COLO829 (cell line): ENCODE measurements at regions not wholly inside any gene's neighbourhood (a gene's known extent, or its start where the extent isn't known, plus 50 kb on each side); places are given as distances from the start of the nearest gene placed in this dataset.

Experiments used
- DNase-seq: peaks from one replicate; pipeline ENCODE4 v3.0.0; 2012; ENCODE audit warnings: low spot score

DNA sequence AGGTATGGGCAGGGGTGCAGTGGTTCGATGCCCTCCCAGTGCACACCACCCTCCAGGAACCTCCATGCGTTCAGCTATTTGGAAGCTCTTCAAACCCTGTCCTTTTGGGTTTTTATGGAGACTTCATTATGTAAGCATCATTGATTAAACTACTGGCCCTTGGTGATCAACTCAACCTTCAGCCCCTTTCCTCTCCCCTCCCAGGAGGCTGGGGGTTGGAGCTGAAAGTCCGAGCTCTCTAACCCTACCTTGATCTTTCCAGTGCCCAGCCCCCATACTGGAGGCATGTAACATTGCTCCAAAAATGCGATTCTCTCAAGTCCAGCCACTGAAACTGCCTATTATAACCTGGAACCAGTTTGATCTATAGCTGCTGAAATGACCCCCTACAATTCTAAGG is 188.1 kb downstream of the IPO8 start:
- DNase-seq: no peak

DNA sequence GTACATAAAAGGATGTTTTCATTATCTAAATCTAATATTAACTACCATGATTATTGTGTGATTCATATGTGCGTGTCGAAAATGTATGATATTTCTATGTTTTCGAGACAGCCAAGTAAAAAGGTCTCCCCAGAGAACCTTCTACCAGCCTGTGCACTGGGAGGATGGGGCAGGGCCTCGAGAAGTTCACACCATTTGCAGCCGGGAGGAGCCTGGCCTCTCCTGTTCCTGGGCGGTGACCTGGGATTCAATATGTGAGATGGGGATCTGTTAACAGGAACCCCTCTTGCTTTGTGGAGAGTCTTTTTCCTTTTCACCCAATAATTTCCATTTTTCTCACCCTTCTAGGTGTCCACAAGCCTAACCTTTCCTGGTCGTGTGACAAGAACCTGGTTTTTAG is 189.3 kb downstream of the IPO8 start:
- no peak for DNase-seq

DNA sequence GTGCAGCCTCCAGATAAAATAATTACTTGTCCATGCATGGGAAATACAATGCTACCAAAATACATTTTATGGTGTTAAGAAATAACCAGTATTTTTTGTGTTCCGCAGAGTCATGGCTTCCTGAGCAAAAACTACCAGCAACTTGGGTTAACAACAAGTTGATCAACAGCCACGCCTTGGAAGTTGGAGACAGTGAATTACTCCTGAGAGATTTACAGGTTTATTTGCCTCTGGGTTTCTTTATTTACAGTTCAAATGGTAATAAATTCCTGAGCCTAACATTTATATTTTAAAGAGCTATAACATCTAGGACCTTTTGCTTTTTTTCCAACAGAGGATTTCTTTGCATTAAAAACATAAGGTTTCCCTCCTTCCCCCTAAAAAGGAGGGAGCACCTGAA is 194.0 kb downstream of the IPO8 start:
- DNase-seq: no peak

DNA sequence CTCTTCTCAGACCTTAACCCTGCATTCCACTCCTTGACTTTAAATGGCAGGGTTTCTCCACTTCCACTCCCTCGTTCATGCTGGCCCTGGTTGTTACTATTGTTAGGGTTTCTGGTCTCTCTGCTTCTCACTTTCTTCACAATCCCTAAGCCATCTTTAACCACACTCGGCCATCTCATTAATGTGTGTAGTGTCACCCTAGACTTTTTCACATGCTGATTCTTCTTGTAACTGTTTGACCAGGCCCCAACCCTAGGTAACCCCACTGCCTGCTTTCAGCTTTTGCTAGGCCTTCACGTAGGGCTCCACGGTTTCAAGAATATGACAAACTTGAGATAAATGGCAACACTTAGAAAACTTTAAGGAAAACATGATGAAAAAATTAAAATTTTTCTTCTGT is 195.1 kb downstream of the IPO8 start:
- DNase-seq: no peak

DNA sequence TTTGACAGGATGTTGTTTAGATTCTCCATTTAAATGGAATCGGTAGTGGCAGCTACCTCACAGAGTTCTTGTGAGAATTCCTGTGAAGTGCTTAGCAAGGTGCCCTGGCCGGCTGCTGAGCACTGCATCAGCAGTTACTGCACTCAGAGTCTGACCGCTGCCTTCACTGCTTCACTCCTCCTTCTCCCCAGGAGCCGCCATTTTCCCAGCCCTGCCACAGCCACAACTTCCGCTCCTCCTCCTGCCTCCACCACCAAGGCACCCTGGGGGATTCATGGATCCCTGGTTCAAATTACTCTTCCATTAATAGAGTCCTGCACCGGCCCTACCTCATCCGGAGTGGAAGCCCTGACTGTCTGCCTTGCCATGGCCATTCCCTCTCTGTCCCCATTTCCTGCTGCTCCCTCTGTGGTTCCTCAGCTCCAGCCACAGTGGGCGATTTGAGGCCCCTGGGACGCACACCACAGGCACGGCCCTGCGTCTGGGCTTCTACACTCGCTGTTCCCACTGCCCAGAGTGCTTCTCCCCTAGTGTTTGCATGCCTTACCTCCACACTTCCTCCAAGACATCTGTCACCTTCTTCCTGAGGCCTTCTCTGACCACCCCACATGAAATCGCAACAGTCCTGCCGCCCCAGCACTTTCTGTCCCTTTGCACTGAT is 210.3 kb downstream of the IPO8 start:
- no peak for DNase-seq

DNA sequence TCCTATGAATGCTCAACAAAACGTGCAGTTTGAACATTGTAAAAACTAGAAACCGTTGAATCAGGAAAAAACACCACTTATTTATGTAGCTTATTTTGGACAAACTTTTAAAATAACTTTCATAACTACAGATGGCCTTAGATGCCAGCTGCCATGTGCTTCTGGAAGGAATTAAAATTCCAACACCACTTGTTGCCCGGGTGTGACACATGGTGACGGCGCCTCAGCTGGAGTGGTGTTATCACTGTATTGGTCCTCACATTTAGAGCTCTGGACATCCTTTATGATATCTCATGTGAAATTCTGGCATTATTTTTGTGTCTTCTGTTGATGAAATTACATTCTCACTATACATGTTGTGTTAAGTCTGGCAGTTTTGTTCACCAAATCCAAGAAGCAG is 211.0 kb downstream of the IPO8 start:
- DNase-seq: no peak

DNA sequence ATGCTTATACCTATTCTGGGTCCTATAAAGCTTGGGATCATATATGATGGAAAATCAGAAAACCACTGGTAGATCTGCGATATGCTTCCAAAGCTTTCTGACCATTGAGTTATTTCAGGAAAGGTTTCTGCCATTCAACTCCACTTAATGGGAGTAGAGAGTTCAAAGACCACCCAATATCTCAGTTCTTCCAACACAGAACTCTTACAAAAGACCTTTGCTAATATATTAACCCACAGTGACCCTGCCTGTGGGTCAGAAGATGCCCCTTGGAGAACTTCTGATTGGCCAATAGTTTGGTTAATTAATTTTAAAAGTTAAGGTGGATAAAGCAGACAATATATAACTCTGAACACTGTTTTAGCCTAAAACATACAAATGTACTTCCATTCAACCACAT is 213.0 kb downstream of the IPO8 start:
- DNase-seq: no peak

DNA sequence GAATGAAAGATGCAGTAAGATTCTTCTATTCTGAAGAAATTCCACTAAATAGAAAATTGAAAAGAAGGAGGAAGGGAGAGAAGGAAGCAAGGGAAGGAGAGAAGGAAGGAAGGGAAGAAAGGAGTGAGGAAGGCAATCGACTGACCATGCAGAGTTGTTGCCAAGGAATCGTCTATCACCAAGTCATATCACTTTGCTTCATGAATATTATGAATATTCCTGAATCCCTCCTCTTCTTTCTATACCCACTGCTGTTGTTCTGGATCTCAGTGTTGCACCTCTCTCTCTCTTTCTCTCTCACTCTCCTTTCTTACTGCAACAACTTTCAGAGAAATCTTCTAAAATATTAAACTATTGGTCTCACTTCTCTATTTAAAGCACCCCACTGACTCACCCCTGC is 222.4 kb downstream of the IPO8 start:
- no peak for DNase-seq

DNA sequence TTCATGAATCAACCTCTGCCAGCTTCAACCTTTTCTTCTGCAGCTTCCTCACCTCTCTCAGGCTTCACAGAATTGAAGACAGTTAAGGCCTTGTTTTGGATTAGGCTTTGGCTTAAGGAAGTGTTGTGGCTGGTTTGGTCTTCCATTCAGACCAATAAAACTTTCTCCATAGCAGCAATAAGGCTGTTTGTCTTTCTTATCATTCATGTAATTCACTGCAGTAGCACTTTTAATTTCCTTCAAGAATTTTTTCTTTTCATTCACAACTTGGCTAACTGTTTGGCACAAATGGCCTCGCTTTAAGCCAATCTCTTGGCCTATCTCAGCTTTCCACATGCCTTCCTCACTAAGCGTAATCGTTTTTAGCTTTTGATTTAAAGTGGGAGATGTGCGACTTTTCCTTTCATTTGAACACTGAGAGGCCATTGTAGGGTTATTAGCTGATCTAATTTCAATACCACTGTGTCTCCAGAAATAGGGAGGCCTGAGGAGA is 229.5 kb downstream of the IPO8 start:
- no peak for DNase-seq

DNA sequence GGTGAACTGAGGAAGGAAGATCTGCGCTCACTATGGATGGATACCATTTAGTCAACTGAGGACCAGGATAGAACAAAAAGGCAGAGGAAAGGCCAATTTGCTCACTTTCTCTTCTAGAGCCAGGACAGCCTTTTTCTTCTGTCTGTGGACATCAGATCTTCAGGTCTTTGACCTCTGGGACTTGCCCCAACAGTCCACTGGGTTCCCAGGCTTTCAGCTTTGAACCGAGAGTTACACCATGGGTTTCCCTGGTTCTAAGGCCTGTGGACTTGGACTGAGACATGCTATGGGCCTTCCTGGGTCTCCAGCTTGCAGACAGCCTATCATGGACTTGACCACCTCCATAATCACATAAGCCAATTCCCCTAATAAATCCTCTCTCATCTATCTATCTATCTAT is 232.0 kb downstream of the IPO8 start:
- DNase-seq: no peak

DNA sequence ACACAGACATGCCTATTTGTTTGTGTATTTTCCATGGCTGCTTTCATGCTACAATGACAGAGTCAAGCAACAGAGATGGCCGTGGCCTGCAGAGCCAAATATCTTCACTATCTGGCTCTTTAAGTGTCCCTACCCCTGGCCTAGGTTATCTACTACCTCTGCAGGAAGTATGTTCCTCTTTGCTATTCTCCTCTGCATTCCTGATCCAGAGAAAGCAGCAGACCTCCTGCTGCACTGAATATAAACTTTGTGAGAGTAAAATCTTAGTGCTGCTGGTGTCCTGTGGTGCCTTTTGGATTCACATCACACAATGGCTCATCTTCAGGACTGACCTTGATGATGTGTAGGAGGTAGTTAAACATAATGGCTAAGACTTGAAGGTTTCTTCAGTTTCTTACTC is 233.4 kb downstream of the IPO8 start:
- no peak for DNase-seq

DNA sequence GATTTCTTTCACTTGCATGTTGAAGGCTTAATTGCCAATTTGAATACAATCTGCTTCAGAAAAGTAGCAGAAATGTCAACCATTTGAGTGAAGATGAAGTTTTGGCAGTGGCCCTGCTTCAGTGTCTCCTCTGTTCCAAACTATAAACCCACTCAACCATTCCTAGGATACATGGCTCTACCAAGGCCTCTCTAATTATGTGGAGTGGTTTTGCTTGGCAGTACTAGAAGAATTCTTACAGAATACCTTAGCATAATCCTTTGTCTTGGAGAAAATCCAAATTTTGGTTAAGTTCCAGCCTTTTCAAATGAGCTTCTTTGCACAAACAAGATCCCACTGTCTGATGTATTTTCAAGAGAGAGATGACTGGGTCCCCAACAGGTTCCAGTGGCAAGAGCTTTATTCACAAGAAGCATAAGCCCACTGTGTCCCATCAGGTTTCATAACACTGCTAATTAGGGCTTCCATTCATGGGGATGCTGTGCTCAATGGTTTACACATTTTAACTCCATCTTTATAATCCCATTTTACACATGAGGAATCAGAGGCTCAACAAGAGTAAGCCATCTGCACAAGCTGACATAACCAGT is 234.5 kb downstream of the IPO8 start:
- no peak for DNase-seq

DNA sequence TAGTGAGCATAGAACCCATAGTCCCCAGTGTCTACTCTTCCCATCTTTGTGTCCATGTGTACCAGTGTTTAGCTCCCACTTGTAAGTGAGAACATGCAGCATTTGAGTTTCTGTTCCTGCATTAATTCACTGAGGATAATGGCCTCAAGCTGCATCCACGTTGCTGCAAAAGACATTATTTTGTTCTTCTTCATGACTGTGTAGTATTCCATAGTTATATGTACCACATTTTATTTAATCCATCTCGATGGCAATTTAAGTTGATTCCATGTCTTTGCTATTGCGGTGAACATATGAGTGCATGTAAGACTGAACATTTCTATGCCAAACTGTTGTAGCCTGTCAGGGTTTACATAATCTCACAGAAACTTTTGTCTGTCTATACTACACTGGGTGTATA is 237.2 kb downstream of the IPO8 start:
- no peak for DNase-seq

DNA sequence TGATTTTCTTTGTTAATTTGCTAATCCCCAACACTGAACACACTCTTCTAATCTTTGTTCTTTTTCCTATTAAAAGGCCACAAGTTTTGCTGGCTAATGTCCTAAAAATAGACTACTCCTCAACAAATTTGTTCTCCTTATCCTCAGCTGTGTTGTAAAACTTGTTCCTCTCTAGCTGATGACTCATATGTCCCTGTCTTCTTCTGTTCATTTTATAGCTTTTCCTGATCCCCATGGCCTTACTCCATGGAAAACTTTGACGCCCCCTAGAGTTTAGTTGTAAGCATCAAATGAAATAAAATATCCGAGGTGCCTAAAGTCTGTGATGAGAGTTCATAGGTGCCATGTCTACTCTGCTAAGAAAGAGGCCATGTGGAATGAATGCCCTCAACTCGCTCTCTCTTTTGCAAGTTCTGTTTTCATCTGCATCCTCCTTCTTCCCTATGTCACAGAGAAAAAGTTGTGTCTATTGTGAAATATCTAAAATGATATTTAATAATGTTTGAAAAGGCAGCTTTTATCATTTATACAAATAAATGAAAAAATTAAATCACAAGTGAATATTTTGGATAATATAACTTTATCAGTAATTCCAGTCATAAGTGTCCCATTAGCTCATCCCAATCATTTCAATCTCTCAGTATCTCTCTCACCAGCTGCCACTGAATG is 237.9 kb downstream of the IPO8 start:
- DNase-seq: peak; percentile 67

DNA sequence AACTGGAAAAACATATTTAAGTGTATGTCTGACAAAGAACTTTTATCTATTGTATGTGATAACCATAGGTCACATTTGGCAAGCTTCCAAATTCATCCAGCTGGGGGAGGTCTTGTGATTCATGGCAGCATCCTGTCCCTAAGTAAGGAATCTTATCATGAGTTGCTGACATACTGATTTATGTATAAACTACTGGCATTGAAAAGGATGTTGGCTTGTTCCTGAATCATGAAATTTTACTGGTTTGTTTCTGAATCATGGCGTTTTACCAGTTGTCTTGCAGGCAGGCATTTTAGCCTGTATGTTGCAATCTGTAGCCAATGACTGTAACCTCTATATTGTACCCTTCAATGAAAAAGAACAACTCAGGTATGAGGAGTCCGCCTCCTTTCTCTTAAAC is 244.8 kb downstream of the IPO8 start:
- no peak for DNase-seq

DNA sequence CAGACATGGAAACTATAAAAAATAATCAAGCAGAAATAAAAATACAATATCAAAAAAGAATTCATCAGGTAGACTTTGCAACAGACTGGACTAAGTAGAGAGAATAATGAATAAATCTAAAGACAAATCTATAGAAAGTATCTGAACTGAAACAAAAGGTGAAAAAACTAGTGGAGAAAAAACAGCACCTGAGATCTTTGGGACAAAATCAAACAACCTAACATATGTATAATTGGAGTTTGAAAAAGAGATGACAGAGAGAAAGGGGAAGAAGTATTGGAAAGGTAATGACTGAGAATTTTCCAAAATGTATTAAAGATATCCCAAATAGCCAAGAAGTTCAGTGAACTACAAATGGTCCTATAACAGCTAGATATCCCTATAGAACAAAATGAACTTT is 245.4 kb downstream of the IPO8 start:
- no peak for DNase-seq

DNA sequence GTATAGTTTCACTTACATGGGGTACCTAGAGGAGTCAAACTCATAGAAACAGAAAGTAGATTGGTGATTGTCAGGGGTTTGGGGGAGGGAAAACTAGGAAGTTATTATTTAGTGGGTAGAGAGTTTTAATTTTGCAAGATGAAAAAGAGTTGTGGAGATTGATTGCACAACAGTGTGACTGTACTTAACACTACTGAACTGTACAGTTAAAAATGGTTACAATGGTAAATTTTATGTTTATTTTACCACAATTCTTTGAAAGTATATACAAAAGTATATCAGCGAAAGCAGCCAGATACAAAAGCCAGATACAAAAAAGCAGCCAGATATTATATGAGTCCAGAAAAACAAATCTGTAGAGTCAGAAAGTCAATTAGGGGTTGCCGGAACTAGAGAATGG is 247.6 kb downstream of the IPO8 start:
- no peak for DNase-seq

DNA sequence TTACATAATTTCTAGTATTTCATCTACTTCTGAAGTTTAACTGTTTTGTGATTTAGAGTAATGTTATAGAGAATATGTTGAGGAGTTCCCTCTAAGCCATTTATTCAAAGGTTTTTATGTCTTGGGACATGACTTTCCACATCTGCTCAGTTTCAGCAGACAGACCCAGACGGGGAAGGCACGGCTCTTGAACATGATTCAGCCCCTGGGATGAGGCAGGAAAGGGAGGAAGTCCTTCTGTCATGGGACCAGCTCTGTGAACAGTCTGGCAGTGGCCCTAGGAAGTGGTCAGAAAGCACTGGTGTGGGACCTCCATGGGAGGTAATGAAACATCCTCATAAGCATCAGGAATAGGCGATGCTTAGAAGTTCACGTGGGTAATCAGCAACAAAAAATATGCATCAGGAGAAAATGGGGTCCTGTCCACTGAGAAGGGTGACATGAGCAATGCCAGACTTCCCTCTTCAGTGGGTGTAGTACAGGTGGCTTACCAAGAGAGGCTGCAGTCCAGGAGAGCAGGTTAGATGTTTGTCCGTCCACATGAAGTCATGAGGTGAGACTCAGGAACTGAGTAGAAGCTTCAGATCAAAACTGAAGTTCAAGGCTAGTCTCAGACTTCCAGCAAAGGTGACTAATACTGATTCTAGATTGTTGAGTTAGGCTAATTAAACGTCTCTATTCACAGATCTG is 248.5 kb downstream of the IPO8 start:
- no peak for DNase-seq

DNA sequence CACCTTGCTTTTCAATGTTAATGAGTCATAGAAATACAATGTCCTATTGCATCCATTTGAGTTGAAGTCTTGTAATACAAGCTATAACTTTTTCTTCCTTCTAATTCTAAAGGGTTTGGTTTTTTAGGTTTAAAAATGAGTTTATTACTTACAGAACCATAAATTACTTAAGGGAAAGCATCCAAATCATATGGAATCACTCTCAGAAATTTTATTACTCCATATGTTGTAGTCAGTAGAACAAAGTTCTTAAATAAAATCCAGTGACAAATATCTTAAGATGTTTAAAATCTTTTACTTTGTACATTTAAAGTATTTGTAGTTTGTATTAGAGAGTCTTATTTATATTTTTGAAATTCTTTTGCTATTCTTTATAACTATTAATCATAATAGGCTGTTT is 253.2 kb downstream of the IPO8 start:
- no peak for DNase-seq

DNA sequence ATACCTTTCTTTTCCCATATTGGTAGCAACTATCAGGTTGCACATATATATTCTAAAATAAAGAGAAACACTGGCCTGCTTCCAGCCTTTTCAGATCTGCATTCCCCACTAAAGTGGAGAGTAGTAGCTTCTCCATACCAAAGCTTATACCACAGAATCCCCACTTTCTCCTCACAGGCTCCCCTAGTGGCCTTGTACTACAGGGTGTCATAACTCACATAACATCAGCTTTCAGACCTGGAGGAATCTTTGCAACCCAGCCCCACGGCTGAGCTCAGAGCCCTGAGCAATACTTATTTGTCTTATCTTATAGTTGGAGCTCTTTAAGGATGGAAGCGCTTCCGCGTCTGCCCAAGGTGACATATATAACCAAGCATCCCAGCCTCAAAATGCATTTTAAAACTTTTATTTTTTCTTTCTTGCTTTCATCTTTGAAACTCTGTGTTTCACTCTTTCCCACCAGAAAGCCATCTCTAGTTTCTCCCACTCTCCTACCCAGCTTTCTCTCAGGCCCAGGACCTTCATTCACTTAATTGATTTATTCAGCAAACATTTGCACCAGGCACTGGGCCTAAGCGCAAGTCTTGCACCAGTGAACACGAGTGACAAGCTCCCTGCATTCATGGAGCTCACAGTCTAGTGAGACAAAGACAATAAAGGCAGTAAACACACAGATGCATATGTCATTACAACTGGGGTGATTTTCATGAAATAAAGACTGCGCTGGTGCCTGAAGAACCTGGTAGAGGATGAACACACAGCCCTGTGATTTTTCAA is 254.7 kb downstream of the IPO8 start:
- DNase-seq: no peak

DNA sequence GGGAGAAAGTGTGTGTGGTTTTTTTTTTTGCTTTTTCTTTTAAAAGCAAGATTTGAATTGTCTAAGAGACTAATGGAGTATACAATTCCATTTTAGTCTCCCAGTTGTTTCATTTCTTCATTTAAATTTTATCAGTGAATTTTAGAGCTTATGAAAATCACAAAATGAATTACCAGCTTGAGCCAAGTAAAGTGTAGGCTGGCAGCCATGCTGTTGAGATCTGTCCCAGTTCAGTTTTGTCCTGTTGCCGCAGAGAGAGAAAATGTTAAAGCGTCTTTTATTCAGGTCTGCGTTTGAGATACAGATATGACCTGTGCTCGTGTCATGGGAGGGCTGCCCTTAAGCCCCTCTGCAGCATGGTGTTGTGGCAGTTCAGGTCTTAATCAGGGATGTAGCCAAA is 256.5 kb downstream of the IPO8 start:
- no peak for DNase-seq

DNA sequence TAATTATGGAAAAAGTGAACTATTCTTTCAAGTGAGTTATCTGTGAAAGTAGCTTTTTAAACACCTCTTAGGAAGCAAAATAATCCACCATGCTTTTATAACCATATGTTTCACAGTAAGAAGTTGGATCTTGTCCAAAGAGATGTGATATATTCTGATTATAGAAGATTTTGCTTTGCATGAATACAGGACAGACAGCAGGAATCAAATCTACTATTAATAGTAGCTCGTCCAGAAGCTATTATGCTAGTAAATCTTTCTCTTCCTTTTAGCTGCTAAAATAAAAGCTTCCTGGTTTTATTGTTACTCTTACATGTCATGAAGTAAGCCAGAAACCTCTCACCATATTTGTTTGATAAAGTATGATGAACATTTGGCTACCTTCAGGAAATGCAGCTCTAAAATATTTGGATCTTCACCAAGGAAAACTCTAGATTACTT is 257.0 kb downstream of the IPO8 start:
- DNase-seq: no peak
